IPS-20b (cell line): ENCODE measurements at regions not wholly inside any gene's neighbourhood (a gene's known extent, or its start where the extent isn't known, plus 50 kb on each side); places are given as distances from the start of the nearest gene placed in this dataset.
"Not testable (repeated sequence)": the region's sequence is repeated elsewhere in the genome, so short reads cannot be mapped to it uniquely, and the experiment has no call there.

ENCODE experiments used
- H3K27ac ChIP-seq: one replicate; pipeline ENCODE4 v1.5.1; 2013; ENCODE audit warnings: low read length
- H3K27me3 ChIP-seq: 2 replicates; pipeline ENCODE4 v1.6.1; 2013; ENCODE audit warnings: mild to moderate bottlenecking, low read length, inconsistent platforms; ENCODE audit not compliant: insufficient read depth
- H3K36me3 ChIP-seq: 2 replicates; pipeline ENCODE4 v1.6.1; 2013; ENCODE audit warnings: low read depth, mild to moderate bottlenecking, inconsistent platforms, low read length, moderate library complexity; ENCODE audit not compliant: insufficient read depth
- H3K4me1 ChIP-seq: 2 replicates; pipeline ENCODE4 v1.6.1; 2013; ENCODE audit warnings: mild to moderate bottlenecking, control low read depth, inconsistent platforms, low read length, moderate library complexity; ENCODE audit not compliant: insufficient read depth
- H3K4me3 ChIP-seq: 2 replicates; pipeline ENCODE4 v1.5.1; 2013; ENCODE audit warnings: mild to moderate bottlenecking, low read length, inconsistent platforms
- H3K9ac ChIP-seq: 2 replicates; pipeline ENCODE4 v1.6.1; 2013; ENCODE audit warnings: low read depth, mild to moderate bottlenecking, inconsistent platforms, low read length, moderate library complexity
- H3K9me3 ChIP-seq: 2 replicates; pipeline ENCODE4 v1.6.1; 2013; ENCODE audit warnings: mild to moderate bottlenecking, low read depth, low read length, inconsistent platforms; ENCODE audit not compliant: insufficient read depth

DNA sequence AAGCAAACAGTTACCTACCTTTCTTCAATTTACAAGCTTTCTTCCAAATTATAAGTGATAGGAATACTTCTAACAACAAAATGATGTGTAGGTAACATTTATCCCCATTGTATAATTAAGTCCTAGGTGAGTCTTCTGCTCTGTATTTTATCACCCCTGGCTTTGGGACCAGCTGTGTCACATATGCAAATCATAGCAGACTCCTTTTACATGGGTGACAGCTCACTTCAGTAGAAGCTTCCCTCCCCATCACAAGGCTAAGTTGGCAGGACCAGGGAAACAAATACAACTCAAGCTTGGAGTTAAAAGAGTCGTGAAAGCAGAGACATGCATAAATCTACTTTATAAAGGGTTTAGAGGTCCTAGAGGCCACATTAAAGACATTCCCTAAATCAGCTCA lies 121.1 kb upstream of the RUNX1 start:
- Histone ChIP-seq H3K4me1 (peaks cover 9% of the 10 kb centered on the region), H3K27me3 (no peaks in the 10 kb centered on the region), H3K36me3 (no peaks in the 10 kb centered on the region), H3K4me3 (no peak overlapping the region), H3K9me3 (no peaks in the 10 kb centered on the region), H3K27ac (no peak overlapping the region), H3K9ac (no peak overlapping the region)

DNA sequence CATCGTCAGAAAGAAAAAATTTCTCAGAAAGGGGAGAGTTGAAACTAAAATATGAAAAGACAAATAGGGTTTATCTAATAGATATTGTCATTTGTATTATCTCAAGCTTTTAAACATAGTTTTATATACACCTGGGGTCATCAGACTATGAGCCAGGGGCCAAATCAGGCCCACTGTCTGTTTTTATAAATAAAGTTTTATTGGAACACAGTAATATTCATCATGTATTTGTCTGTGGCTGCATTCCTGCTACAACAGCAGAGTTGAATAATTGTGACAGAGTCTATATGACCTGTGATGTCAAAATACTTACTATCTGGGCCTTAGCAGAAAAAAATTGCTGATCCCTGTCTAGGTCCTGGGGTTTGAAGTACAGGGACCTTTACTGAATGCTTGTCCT lies 120.5 kb upstream of the RUNX1 start:
- H3K9me3 ChIP-seq = peaks cover 5% of the 10 kb centered on the region; the same call in 1 of the 2 replicates
- peaks cover 9% of the 10 kb centered on the region for H3K4me1 ChIP-seq
- no peak overlapping the region for H3K4me3 ChIP-seq
- H3K27me3 ChIP-seq = no peaks in the 10 kb centered on the region
- no peaks in the 10 kb centered on the region for H3K36me3 ChIP-seq
- no peak overlapping the region for H3K9ac ChIP-seq
- no peak overlapping the region for H3K27ac ChIP-seq

- Histone ChIP-seq H3K4me3 (no peak overlapping the region), H3K27me3 (no peaks in the 10 kb centered on the region), H3K9me3 (peaks cover 5% of the 10 kb centered on the region; the same call in 1 of the 2 replicates), H3K4me1 (peaks cover 9% of the 10 kb centered on the region), H3K9ac (no peak overlapping the region), H3K27ac (no peak overlapping the region), H3K36me3 (no peaks in the 10 kb centered on the region)
These were observed 119.6 kb upstream of the RUNX1 start for GRCh38 chr21:35168735-35169134.

DNA sequence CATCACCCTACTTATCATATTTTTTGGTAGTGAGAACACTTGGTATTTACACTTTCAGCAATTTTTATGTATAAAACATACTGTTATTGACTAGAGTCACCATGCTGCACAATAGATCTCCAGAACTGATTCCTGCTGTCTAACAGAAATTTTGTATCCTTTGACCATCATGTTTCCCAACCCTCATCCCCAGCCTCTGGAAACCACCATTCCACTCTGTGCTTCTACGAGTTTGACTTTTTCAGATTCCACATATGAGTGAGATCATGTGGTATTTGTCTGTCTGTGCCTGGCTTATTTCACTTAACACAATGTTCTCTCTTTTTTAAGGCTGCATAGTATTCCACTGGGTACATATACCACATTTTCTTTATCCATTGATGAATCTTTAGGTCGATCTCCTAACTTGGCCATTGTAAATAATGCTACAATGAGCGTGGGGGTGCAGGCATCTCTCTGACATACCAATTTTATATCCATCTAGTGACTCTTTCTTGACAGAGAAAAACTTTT lies 115.9 kb upstream of the RUNX1 start:
- Histone ChIP-seq H3K27ac (no peak overlapping the region), H3K9me3 (peaks cover 5% of the 10 kb centered on the region; the same call in 1 of the 2 replicates), H3K27me3 (no peaks in the 10 kb centered on the region), H3K36me3 (no peaks in the 10 kb centered on the region), H3K4me1 (peaks cover 15% of the 10 kb centered on the region), H3K4me3 (no peak overlapping the region), H3K9ac (no peak overlapping the region)

DNA sequence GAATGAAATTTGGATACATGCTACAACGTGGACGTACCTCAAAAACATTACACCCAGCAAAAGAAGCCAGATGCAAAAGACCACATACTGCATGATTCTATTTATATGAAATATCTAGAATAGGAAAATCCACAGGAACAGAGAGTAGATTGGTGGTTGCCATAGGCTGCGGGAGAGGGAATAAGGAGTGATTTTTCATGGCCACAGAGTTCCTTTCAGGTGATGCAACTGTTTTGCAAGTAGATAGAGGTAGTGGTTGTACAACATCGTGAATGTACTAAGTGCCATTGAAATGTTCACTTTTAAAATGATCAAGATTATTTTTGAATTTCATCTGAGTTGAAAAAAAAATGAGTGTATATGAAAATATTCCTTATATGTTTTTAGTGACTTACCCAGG lies 115.3 kb upstream of the RUNX1 start:
- no peaks in the 10 kb centered on the region for H3K36me3 ChIP-seq
- peaks cover 15% of the 10 kb centered on the region for H3K4me1 ChIP-seq
- H3K9me3 ChIP-seq = peaks cover 5% of the 10 kb centered on the region; the same call in 1 of the 2 replicates
- H3K27ac ChIP-seq = no peak overlapping the region
- no peak overlapping the region for H3K4me3 ChIP-seq
- H3K27me3 ChIP-seq = no peaks in the 10 kb centered on the region
- no peak overlapping the region for H3K9ac ChIP-seq

- no peak overlapping the region for H3K27ac ChIP-seq
- no peak overlapping the region for H3K9ac ChIP-seq
These were observed 114.3 kb upstream of the RUNX1 start for GRCh38 chr21:35163411-35163810.

DNA sequence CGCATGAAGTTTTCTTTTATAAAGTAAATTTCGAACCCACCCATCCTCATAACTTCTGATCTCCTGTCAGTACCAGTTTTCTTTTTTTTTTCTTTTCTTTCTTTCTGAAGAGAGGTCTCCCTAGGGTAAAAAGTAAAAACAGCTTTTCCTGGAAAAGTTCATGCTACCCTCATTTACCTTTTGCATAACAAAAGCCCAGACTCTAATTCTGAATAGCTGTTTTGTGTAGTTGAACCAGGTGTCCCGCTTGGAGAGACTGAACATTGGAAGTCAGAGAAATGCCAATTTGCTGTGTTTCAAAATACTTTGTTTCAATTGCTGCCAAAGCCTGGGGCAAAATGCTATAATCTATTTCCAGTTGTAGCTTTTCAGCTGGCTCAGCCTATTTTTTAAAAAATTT lies 113.7 kb upstream of the RUNX1 start:
- Histone ChIP-seq H3K4me1 (peaks cover 7% of the 10 kb centered on the region; the same call in 1 of the 2 replicates), H3K27me3 (no peaks in the 10 kb centered on the region), H3K36me3 (no peaks in the 10 kb centered on the region), H3K4me3 (no peak overlapping the region; the same call in 1 of the 2 replicates), H3K9ac (no peak overlapping the region), H3K9me3 (peaks cover 8% of the 10 kb centered on the region), H3K27ac (no peak overlapping the region)

More at GRCh38 chr21:35163411-35163810, 114.3 kb upstream of the RUNX1 start:
- Histone ChIP-seq H3K9me3 (peaks cover 5% of the 10 kb centered on the region), H3K4me3 (no peak overlapping the region), H3K27me3 (no peaks in the 10 kb centered on the region), H3K36me3 (no peaks in the 10 kb centered on the region), H3K4me1 (peaks cover 7% of the 10 kb centered on the region; the same call in 1 of the 2 replicates)

DNA sequence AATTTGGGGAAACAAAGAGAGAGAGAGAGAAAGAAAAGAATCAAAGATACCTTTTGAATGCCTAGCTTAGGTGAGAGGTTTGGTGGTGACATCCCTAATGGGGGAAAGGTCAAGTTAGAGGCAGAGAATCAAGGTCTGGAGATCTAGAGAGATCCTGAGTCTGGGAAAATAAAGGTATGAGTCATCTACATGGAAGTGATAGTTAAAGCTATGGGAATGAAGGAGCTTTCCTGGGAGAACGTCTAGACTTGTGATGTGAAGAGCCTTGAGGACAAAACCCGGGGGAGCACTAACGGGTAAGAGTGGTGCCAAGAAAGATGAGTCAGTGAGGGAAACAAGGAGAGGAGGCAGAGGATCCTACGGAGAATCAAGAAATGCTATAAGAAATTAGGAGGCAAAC lies 110.8 kb upstream of the RUNX1 start:
- peaks cover 10% of the 10 kb centered on the region for H3K9me3 ChIP-seq
- no peaks in the 10 kb centered on the region for H3K27me3 ChIP-seq
- H3K36me3 ChIP-seq = no peaks in the 10 kb centered on the region
- H3K27ac ChIP-seq = no peak overlapping the region
- H3K4me3 ChIP-seq = no peak overlapping the region
- peaks cover 7% of the 10 kb centered on the region; the same call in 1 of the 2 replicates for H3K4me1 ChIP-seq
- no peak overlapping the region for H3K9ac ChIP-seq

DNA sequence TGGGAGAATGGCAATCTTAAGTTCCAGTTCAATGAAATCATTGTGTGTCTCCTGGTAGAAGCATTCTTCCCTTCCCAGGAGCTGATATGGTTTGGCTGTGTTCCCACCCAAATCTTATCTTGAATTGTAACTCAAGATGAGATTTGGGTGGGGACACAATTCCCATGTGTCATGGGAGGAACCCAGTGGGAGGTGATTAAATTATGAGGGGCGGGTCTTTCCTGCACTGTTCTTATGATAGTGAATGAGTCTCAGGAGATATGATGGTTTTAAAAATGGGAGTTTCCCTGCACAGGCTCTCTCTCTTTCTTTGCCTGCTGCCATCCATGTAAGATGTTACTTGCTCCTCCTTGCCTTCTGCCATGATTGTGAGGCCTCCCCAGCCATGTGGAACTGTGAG lies 108.3 kb upstream of the RUNX1 start:
- H3K9ac ChIP-seq, H3K27me3 ChIP-seq, H3K4me3 ChIP-seq, H3K4me1 ChIP-seq, H3K9me3 ChIP-seq, H3K27ac ChIP-seq, H3K36me3 ChIP-seq: not testable (repeated sequence)

DNA sequence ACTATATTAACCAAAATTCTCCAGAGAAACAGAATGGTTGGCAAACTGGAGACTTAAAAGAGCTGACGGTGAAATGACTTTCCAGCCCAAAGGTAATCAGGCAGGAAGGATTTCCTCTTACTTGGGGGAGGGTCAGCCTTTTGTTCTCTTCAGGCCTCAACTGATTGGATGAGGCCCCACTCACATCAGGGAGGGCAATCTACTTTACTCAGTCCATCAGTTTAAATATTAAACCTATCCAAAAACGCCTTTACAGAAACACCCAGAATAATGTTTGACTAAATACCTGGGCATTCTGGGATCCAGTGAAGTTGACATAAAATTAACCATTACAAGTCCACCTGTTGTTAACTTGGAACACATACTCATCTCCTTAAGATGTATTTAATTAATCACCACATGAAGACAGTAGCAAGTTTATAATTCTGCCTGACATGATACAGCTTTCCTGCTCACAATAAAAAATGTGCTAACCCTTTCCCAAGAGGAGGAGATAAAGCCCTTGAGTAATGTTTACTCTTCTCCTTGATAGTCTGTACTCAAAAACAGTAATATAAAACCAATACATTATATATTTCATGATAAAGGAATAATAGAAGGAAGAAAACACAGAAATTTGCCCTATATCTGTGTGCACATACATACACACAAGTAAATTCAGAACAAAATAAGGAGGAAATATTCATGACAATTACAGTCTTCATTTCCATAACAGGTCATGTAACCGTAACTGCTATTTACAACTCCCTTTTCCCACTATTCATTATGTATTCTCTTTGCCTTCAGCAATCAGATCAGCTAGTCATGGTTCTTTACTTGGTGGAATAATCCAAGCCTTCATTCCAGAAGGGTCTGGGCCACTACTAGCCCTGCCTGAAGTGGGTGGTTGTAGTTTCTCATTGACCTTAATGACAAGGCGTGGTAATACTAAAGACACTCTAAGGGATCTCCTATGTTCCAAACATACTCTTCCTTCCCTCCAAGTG lies 107.5 kb upstream of the RUNX1 start:
- Histone ChIP-seq H3K27me3 (no peaks in the 10 kb centered on the region), H3K36me3 (no peaks in the 10 kb centered on the region), H3K9ac (no peak overlapping the region), H3K27ac (no peak overlapping the region), H3K4me1 (no peaks in the 10 kb centered on the region), H3K4me3 (no peak overlapping the region), H3K9me3 (peaks cover 8% of the 10 kb centered on the region)

DNA sequence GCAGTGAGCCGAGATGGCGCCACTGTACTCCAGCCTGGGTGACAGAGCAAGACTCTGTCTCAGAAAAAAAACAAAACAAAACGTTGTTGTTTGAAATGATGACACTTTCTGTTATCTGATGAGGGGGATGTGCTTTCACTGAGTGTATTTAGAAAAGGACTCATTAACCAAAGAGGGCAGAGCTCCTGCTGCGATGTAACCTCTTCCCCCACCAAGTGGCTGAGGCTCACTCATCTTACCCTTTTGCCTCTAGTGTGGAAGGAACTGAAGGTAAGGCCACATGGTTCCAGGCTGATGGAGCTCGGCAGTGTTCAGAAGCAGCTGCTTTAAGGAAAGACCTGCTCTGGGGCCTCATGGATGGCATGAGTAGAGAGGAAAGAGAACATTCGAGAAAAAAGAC lies 105.7 kb upstream of the RUNX1 start:
- Histone ChIP-seq H3K9me3 (peaks cover 8% of the 10 kb centered on the region), H3K27ac (no peak overlapping the region), H3K36me3 (no peaks in the 10 kb centered on the region), H3K27me3 (no peaks in the 10 kb centered on the region), H3K9ac (no peak overlapping the region), H3K4me3 (no peak overlapping the region), H3K4me1 (no peaks in the 10 kb centered on the region)

GRCh38 chr21:35153671-35154070 lies 104.6 kb upstream of the RUNX1 start:
- Histone ChIP-seq H3K27me3 (no peaks in the 10 kb centered on the region), H3K4me3 (no peak overlapping the region), H3K36me3 (no peaks in the 10 kb centered on the region), H3K9ac (no peak overlapping the region), H3K9me3 (peaks cover 8% of the 10 kb centered on the region), H3K4me1 (no peaks in the 10 kb centered on the region), H3K27ac (no peak overlapping the region)
